Upper lobe of right lung (tissue), 1 donor: ENCODE measurements at regions not wholly inside any gene's neighbourhood (a gene's known extent, or its start where the extent isn't known, plus 50 kb on each side); places are given as distances from the start of the nearest gene placed in this dataset.

ENCODE experiments used
- ATAC-seq: fragments of 200-7000 bp; cut with Tn5 transposase; one replicate; pipeline ENCODE4 v1.9.1; 2020; ENCODE audit warnings: mild to moderate bottlenecking, moderate library complexity
- DNase-seq: peaks from one replicate; pipeline ENCODE4 v3.0.0-alpha.2; 2020
- H3K27ac ChIP-seq: fragments of 200-600 bp; one replicate; pipeline ENCODE4 v1.8.0; 2022
- H3K27me3 ChIP-seq: fragments of 200-600 bp; one replicate; pipeline ENCODE4 v1.8.0; 2022; ENCODE audit warnings: mild to moderate bottlenecking
- H3K36me3 ChIP-seq: fragments of 200-600 bp; one replicate; pipeline ENCODE4 v1.8.0; 2022
- H3K4me1 ChIP-seq: fragments of 200-600 bp; one replicate; pipeline ENCODE4 v1.8.0; 2022
- H3K4me3 ChIP-seq: fragments of 200-600 bp; one replicate; pipeline ENCODE4 v1.8.0; 2022; ENCODE audit warnings: mild to moderate bottlenecking
- H3K9me3 ChIP-seq: fragments of 200-600 bp; one replicate; pipeline ENCODE4 v1.8.0; 2022
- CTCF ChIP-seq: fragments of 200-600 bp; IDR thresholded peaks from one replicate; pipeline ENCODE4 v1.8.0; 2022; ENCODE audit warnings: antibody characterized with exemption
- intact Hi-C: fragments of 100-400 bp; cut with DNase I; formaldehyde crosslinking; loops from one replicate; pipeline ENCODE4 v1.11.0; 2022
- donor health status: DM: no; HTN: yes; CAD: no; lungs with severe emphysema.

GRCh38 chr10:111209692-111210091 lies 132.9 kb downstream of the ADRA2A start:
- H3K4me1 ChIP-seq = no peaks in the 10 kb centered on the region
- ATAC-seq = no peak
- no peak overlapping the region for H3K27ac ChIP-seq
- DNase-seq = no peak
- intact Hi-C loops = no loop called here
- no peaks in the 10 kb centered on the region for H3K9me3 ChIP-seq
- no peak overlapping the region for H3K4me3 ChIP-seq
- H3K27me3 ChIP-seq = no peaks in the 10 kb centered on the region
- H3K36me3 ChIP-seq = no peaks in the 10 kb centered on the region
- TF ChIP-seq CTCF = no peak

- no peaks in the 10 kb centered on the region for H3K4me1 ChIP-seq
- H3K27ac ChIP-seq = no peak overlapping the region
- no peaks in the 10 kb centered on the region for H3K27me3 ChIP-seq
- TF ChIP-seq CTCF = no peak
- intact Hi-C loops = no loop called here
- ATAC-seq (no peak), DNase-seq (no peak)
- H3K36me3 ChIP-seq = no peaks in the 10 kb centered on the region
- no peaks in the 10 kb centered on the region for H3K9me3 ChIP-seq
- H3K4me3 ChIP-seq = no peak overlapping the region
Measured at GRCh38 chr10:111211241-111211640, 134.4 kb downstream of the ADRA2A start.

GRCh38 chr10:111211706-111212105 lies 134.9 kb downstream of the ADRA2A start:
- no peaks in the 10 kb centered on the region for H3K27me3 ChIP-seq
- H3K27ac ChIP-seq = no peak overlapping the region
- H3K9me3 ChIP-seq = no peaks in the 10 kb centered on the region
- no peak for ATAC-seq
- H3K4me3 ChIP-seq = no peak overlapping the region
- no peaks in the 10 kb centered on the region for H3K36me3 ChIP-seq
- intact Hi-C loops = no loop called here
- no peaks in the 10 kb centered on the region for H3K4me1 ChIP-seq
- no peak for TF ChIP-seq CTCF
- no peak for DNase-seq

GRCh38 chr10:111221682-111222480 lies 145.1 kb downstream of the ADRA2A start:
- no peaks in the 10 kb centered on the region for H3K27me3 ChIP-seq
- H3K27ac ChIP-seq = no peak overlapping the region
- TF ChIP-seq CTCF = no peak
- intact Hi-C loops = no loop called here
- no peaks in the 10 kb centered on the region for H3K9me3 ChIP-seq
- ATAC-seq = no peak
- DNase-seq = no peak
- no peaks in the 10 kb centered on the region for H3K36me3 ChIP-seq
- H3K4me1 ChIP-seq = no peaks in the 10 kb centered on the region
- H3K4me3 ChIP-seq = no peak overlapping the region

GRCh38 chr10:111222961-111223360 lies 146.1 kb downstream of the ADRA2A start:
- intact Hi-C loops = no loop called here
- no peaks in the 10 kb centered on the region for H3K27me3 ChIP-seq
- DNase-seq (no peak), ATAC-seq (no peak)
- no peaks in the 10 kb centered on the region for H3K36me3 ChIP-seq
- no peak overlapping the region for H3K27ac ChIP-seq
- no peaks in the 10 kb centered on the region for H3K9me3 ChIP-seq
- no peak overlapping the region for H3K4me3 ChIP-seq
- TF ChIP-seq CTCF = no peak
- no peaks in the 10 kb centered on the region for H3K4me1 ChIP-seq
